ENCODE measurements at regions not wholly inside any gene's neighbourhood (a gene's known extent, or its start where the extent isn't known, plus 50 kb on each side); places are given as distances from the start of the nearest gene placed in this dataset.

- WGBS, 2 donors: 94 to 98% methylated on average over 2 of the region's 2 CpGs
- Histone ChIP-seq H3K9me3 (ENCODE audit: control insufficient read depth, low read length) (no peaks in the 10 kb centered on the region), H3K36me3 (ENCODE audit: control insufficient read depth in 1 of 2, insufficient read depth in 2 of 2, low read length in 1 of 2) (no peaks in the 10 kb centered on the region), H3K27me3 (ENCODE audit: control insufficient read depth in 1 of 2, insufficient read depth in 2 of 2, low read length in 1 of 2) (no peaks in the 10 kb centered on the region), H3K4me1 (ENCODE audit: control insufficient read depth in 1 of 2, insufficient read depth in 2 of 2, low read length in 2 of 2) (no peaks in the 10 kb centered on the region), H3K4me3 (ENCODE audit: low read length in 2 of 2) (no peak overlapping the region), H3K27ac (ENCODE audit: low read depth in 1 of 2, low read length in 2 of 2) (no peak overlapping the region)
- DNase-seq: no peak
- no peak for ATAC-seq (ENCODE audit: low FRiP score)
- intact Hi-C loops (cut with DNase I): no loop called here
Measured at GRCh38 chr10:91565226-91565625, 67.6 kb downstream of the PPP1R3C start.

GRCh38 chr10:91564508-91564907 lies 68.4 kb downstream of the PPP1R3C start:
- Histone ChIP-seq H3K36me3 (ENCODE audit: control insufficient read depth in 1 of 2, insufficient read depth in 2 of 2, low read length in 1 of 2) (no peaks in the 10 kb centered on the region), H3K4me3 (ENCODE audit: low read length in 2 of 2) (no peak overlapping the region), H3K4me1 (ENCODE audit: control insufficient read depth in 1 of 2, insufficient read depth in 2 of 2, low read length in 2 of 2) (no peaks in the 10 kb centered on the region), H3K9me3 (ENCODE audit: control insufficient read depth, low read length) (no peaks in the 10 kb centered on the region), H3K27ac (ENCODE audit: low read depth in 1 of 2, low read length in 2 of 2) (no peak overlapping the region), H3K27me3 (ENCODE audit: control insufficient read depth in 1 of 2, insufficient read depth in 2 of 2, low read length in 1 of 2) (no peaks in the 10 kb centered on the region)
- WGBS, 2 donors: 74 to 84% methylated on average over 4 of the region's 4 CpGs
- ATAC-seq (ENCODE audit: low FRiP score) (no peak), DNase-seq (no peak)
- intact Hi-C loops (cut with DNase I): no loop called here
